Lung (tissue), 11 donors: ENCODE measurements at regions not wholly inside any gene's neighbourhood (a gene's known extent, or its start where the extent isn't known, plus 50 kb on each side); places are given as distances from the start of the nearest gene placed in this dataset.

Source experiments
- ATAC-seq: fragments of 200-7000 bp; cut with Tn5 transposase; one replicate; pipeline ENCODE4 v1.9.1; 2020; ENCODE audit warnings: moderate number of reproducible peaks; ENCODE audit not compliant: insufficient read depth, low FRiP score
- DNase-seq, 3 donors: peaks; one replicate each; pipeline ENCODE4 v3.0.0-alpha.2; 2013 to 2017
- H3K27ac ChIP-seq, 2 donors: one replicate each; pipeline ENCODE4 v1.5.1; 2013; ENCODE audit warnings: mild to moderate bottlenecking in 2 of 2, moderate library complexity in 2 of 2, control low read depth in 1 of 2, inconsistent platforms in 1 of 2, low read depth in 1 of 2, low read length in 1 of 2
- H3K27me3 ChIP-seq, 3 donors: one replicate each; pipeline ENCODE4 v1.5.1; 2013; ENCODE audit warnings: low read length in 2 of 3; ENCODE audit not compliant: control insufficient read depth in 3 of 3, insufficient read depth in 3 of 3
- H3K36me3 ChIP-seq, 4 donors: one replicate each; pipeline ENCODE4 v1.5.1; 2013; ENCODE audit warnings: low read length in 4 of 4, mild to moderate bottlenecking in 1 of 4, moderate library complexity in 1 of 4; ENCODE audit not compliant: control insufficient read depth in 4 of 4, insufficient read depth in 4 of 4
- H3K4me1 ChIP-seq, 5 donors: one replicate each; pipeline ENCODE4 v1.5.1; 2013; ENCODE audit warnings: low read length in 5 of 5, mild to moderate bottlenecking in 2 of 5, moderate library complexity in 1 of 5; ENCODE audit not compliant: control insufficient read depth in 5 of 5, insufficient read depth in 5 of 5
- H3K4me3 ChIP-seq: one replicate; pipeline ENCODE4 v1.5.1; 2013; ENCODE audit warnings: mild to moderate bottlenecking, control low read depth, moderate library complexity
- H3K9ac ChIP-seq, 2 donors: one replicate each; pipeline ENCODE4 v1.5.1; 2013; ENCODE audit warnings: low read length in 2 of 2, control low read depth in 1 of 2; ENCODE audit not compliant: insufficient read depth in 1 of 2
- H3K9me3 ChIP-seq, 4 donors: one replicate each; pipeline ENCODE4 v1.5.1; 2013; ENCODE audit warnings: low read length in 3 of 4, mild to moderate bottlenecking in 1 of 4, moderate library complexity in 1 of 4; ENCODE audit not compliant: control insufficient read depth in 4 of 4, insufficient read depth in 3 of 4
- WGBS, 2 donors: extraction: QIAGEN DNeasy Blood & Tissue Kit; methylation state at CpG; one replicate each; pipeline ENCODE4 v1.1.7; 2013; 5-methylcytosine and 5-hydroxymethylcytosine counted together
- TF ChIP-seq, protein P1 (sequence below): IDR thresholded peaks from 2 replicates; pipeline ENCODE4 v1.5.1; 2012; ENCODE audit warnings: mild to moderate bottlenecking; ENCODE audit errors: control extremely low read depth, extremely low read depth
- donor health status: control.
- donor health status: control.
- donor health status: Bipolar disorder and iron deficiency.
- donor health status: healthy.
- donor health status: DM: yes; HTN: yes; CAD: no.

DNA sequence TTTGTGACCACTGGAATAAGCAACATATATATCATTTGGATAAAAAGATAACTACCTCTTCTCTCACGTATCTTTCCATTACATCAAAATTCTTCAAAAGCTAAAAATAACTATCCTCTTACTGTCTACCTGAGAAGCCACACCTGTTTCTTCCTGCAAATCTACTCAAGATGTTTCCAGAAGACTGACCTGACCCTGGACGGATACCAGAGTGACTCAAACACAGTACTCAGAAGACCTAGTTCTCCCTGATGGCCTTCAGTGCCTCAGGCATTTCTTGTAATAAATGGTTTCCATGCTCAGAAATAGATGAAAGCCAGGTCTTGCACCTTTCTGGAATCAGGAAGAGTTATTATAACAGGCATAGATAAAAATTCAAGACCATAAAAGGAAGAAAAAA, 245.9 kb upstream of the PIK3R1 start:
- Histone ChIP-seq H3K4me1 (peaks cover 0 to 47% (median 10%) of the 10 kb centered on the region in 5 donors), H3K4me3 (no peak overlapping the region), H3K27me3 (no peaks in the 10 kb centered on the region), H3K9ac (no peak overlapping the region), H3K36me3 (no peaks in the 10 kb centered on the region), H3K9me3 (no peaks in the 10 kb centered on the region), H3K27ac (no peak overlapping the region)
- DNase-seq, result no peak
- TF ChIP-seq, protein P1, sequence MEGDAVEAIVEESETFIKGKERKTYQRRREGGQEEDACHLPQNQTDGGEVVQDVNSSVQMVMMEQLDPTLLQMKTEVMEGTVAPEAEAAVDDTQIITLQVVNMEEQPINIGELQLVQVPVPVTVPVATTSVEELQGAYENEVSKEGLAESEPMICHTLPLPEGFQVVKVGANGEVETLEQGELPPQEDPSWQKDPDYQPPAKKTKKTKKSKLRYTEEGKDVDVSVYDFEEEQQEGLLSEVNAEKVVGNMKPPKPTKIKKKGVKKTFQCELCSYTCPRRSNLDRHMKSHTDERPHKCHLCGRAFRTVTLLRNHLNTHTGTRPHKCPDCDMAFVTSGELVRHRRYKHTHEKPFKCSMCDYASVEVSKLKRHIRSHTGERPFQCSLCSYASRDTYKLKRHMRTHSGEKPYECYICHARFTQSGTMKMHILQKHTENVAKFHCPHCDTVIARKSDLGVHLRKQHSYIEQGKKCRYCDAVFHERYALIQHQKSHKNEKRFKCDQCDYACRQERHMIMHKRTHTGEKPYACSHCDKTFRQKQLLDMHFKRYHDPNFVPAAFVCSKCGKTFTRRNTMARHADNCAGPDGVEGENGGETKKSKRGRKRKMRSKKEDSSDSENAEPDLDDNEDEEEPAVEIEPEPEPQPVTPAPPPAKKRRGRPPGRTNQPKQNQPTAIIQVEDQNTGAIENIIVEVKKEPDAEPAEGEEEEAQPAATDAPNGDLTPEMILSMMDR, result no peak
- no peak for ATAC-seq
- 86 to 87% methylated on average over 2 of the region's 2 CpGs for WGBS, 2 donors

DNA sequence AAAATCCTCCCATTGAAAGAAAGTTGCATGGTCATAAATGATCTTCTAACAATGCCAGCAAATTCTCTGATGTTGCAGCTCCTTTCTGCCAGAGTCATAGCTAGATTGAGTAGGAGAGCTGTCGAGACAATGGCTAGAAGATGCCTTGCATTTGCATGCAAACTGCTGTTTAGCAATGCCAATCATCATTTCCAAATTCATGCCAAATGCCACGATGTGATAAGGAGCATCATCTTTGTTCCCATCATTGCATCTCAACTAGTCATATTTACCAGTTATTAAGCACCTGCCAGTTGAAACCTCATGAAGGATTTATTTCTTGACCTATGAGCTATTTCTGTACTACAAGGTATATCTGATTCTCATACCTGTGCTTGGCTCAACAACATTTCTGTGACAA, 246.4 kb upstream of the PIK3R1 start:
- no peak for DNase-seq
- WGBS, 2 donors, result 77 to 87% methylated on average over 2 of the region's 2 CpGs
- H3K4me3 ChIP-seq, result no peak overlapping the region
- no peaks in the 10 kb centered on the region for H3K27me3 ChIP-seq
- no peak overlapping the region for H3K9ac ChIP-seq
- H3K9me3 ChIP-seq, result no peaks in the 10 kb centered on the region
- TF ChIP-seq, protein P1, result no peak
- no peak overlapping the region for H3K27ac ChIP-seq
- no peaks in the 10 kb centered on the region for H3K36me3 ChIP-seq
- H3K4me1 ChIP-seq, result peaks cover 0 to 42% (median 12%) of the 10 kb centered on the region in 5 donors
- no peak for ATAC-seq

GRCh38 chr5:67966712-67967111, 248.8 kb upstream of the PIK3R1 start:
- H3K4me3 ChIP-seq, result no peak overlapping the region
- ATAC-seq (no peak), DNase-seq (no peak)
- H3K36me3 ChIP-seq, result no peaks in the 10 kb centered on the region
- 95 to 99% methylated on average over 1 of the region's 1 CpG for WGBS, 2 donors
- TF ChIP-seq, protein P1, result no peak
- H3K27me3 ChIP-seq, result no peaks in the 10 kb centered on the region
- H3K27ac ChIP-seq, result no peak overlapping the region
- peaks cover 0 to 19% (median 5%) of the 10 kb centered on the region in 5 donors for H3K4me1 ChIP-seq
- H3K9me3 ChIP-seq, result no peaks in the 10 kb centered on the region
- no peak overlapping the region for H3K9ac ChIP-seq

GRCh38 chr5:67964619-67965018, 250.9 kb upstream of the PIK3R1 start:
- no peaks in the 10 kb centered on the region for H3K27me3 ChIP-seq
- no peak for ATAC-seq
- TF ChIP-seq, protein P1, result no peak
- no peak overlapping the region for H3K9ac ChIP-seq
- peaks cover 0 to 5% (median 2%) of the 10 kb centered on the region in 5 donors for H3K4me1 ChIP-seq
- H3K27ac ChIP-seq, result no peak overlapping the region
- no peak overlapping the region for H3K4me3 ChIP-seq
- H3K9me3 ChIP-seq, result no peaks in the 10 kb centered on the region
- WGBS, 2 donors, result 31 to 40% methylated on average over 2 of the region's 2 CpGs
- H3K36me3 ChIP-seq, result no peaks in the 10 kb centered on the region
- no peak for DNase-seq
